ENCODE measurements at regions not wholly inside any gene's neighbourhood (a gene's known extent, or its start where the extent isn't known, plus 50 kb on each side); places are given as distances from the start of the nearest gene placed in this dataset.
"Not testable (repeated sequence)": the region's sequence is repeated elsewhere in the genome, so short reads cannot be mapped to it uniquely, and the experiment has no call there.

DNA sequence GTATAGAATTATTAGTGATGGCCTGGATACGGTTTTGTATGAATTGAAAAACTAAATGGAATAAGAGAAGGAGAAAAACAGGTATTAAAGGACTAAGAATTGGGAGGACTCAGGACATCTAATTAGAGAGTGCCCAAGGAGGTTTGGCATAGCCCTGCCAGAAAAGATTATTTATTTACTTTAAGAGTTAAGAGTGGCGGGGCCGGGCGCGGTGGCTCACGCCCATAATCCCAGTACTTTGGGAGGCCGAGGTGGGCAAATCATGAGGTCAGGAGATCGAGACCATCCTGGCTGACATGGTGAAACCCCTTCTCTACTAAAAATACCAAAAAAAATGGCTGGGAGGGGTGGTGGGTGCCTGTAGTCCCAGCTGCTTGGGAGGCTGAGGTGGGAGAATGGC is 115.2 kb upstream of the KCNJ3 start:
- DNase-seq = not testable (repeated sequence)

DNA sequence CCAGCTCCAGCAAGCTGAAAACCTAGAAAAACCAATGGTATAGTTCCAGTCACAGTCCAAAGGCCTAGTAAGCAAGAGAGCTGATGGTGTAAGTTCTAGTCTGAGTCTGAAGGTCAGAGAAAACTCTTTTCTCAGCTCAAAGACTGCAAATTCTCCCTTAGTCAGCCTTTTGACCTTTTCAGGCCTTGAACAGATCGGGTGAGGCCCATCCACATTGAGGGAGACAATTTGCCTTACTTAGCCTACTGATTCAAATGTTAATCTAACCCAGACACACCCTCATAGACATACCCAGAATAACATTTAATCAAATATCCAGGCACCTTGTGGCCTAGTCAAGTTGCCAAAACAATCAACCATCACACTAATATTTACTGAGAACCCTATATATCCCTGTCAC is 110.8 kb upstream of the KCNJ3 start:
- no peak for DNase-seq

- no peak for DNase-seq
These were observed 109.7 kb upstream of the KCNJ3 start for GRCh38 chr2:154588838-154589237.

- DNase-seq = no peak
These were observed 109.0 kb upstream of the KCNJ3 start for GRCh38 chr2:154589514-154589913.

DNA sequence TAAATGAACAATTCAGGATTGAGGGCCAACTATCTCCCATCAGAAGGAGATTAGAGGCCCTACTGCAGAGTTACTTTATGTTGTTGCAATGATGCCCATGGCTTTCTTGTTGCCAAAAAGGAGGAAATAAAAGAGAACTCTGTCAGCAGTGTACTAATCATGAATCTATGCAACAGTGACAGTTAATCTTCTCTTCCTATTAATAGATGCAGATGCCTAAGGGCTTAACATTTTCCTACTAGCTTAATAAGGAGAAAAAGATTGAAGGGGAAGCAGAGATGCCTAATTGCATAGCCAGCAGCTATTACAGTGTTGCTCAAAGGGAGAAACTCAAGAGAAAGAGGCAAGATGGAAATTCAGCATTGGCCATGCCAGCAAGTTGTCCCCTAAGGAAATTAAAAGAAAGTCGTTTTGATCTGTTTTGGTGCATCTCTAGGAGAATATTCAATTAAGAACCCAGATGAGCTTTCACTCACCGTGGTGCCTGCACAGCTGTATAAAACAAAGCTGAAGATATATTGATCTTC is 107.1 kb upstream of the KCNJ3 start:
- DNase-seq = no peak

DNA sequence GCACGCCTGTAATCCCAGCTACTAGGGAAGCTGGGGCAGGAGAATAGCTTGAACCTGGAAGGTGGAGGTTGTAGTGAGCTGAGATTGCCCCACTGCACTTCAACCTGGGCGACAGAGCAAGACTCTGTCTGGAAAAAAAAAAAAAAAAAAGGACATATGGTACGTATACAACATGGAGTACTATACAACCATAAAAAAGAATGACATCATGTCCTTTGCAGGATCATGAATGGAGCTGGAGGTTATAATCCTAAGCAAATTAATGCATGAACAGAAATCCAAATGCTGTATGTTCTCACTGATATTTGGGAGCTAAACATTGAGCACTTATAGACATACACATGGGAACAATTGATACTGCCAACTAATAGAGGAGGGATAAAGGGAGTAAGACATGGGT is 99.3 kb upstream of the KCNJ3 start:
- no peak for DNase-seq

- DNase-seq = no peak
These were observed 97.5 kb upstream of the KCNJ3 start for GRCh38 chr2:154600927-154601494.

DNA sequence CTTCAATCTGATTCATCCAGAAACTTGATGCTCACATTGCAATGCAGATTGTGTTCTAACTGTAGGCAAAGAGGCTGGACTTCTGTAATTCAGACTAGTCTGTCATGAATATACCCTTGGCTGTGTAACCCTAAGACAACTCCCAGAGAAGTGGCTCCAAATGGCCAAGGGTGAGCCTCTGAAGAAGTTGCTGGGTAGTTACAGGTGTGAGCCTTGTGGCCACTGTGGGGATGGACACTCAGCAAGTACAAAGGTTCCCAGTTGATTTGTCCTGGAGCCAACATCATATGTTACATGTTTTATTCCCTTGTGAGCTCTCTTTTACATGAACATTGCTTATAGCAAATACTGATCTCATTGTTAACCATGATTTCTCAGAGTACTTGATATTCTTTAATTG is 94.8 kb upstream of the KCNJ3 start:
- DNase-seq = no peak

- DNase-seq = no peak
These were observed 90.1 kb upstream of the KCNJ3 start for GRCh38 chr2:154608438-154608837.

- DNase-seq = no peak
These were observed 83.6 kb upstream of the KCNJ3 start for GRCh38 chr2:154614906-154615305.

GRCh38 chr2:154616659-154617058 is 81.8 kb upstream of the KCNJ3 start:
- no peak for DNase-seq

DNA sequence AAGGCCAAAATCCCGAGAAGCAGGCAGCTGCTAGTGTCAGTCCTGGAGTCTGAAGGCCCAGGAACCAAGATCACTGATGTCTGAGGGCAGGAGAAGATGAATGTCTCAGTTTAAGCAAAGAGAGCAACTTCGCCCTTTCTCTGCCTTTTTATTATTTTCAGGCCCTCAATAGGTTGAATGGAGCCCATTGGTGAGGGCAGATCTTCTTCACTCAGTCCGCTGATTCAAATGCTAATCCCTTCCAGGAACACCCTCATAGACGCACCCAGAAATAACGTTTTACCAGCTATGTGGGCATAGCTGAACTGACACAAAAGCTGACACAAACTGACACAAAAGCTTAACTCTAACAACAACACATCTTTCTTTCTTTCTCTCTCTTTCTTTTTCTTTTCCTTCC is 78.0 kb upstream of the KCNJ3 start:
- DNase-seq = no peak

GRCh38 chr2:154623819-154624218 is 74.7 kb upstream of the KCNJ3 start:
- no peak for DNase-seq

- DNase-seq = no peak
These were observed 61.0 kb upstream of the KCNJ3 start for GRCh38 chr2:154637456-154637855.

DNA sequence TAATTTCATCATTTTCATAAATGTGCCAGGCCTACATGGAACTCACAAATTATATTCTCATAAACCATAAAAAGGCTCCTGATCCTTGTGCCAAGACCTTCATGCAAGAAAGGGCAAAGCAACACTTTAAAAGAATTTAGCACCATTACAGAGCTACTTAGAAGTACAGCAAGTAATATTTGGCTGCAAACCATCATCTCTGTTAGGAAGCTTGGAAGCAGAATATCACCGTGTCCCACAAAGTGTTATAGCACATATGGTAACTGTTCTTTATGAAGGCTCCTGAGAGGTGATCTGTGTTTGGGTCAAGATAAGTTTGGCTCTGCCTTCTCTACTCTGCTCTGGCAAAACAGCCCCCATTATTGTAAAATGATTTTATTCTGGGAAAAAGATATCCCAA is 59.7 kb upstream of the KCNJ3 start:
- no peak for DNase-seq

- peak; percentile 6 for DNase-seq
These were observed 58.5 kb upstream of the KCNJ3 start for GRCh38 chr2:154640000-154640399.
